BJ (cell line): ENCODE measurements at regions not wholly inside any gene's neighbourhood (a gene's known extent, or its start where the extent isn't known, plus 50 kb on each side); places are given as distances from the start of the nearest gene placed in this dataset.

Source experiments
- CTCF ChIA-PET: fragments of 350-600 bp; formaldehyde crosslinking; extraction: SDS; loops from one replicate; lab custom pipeline; 2021; ENCODE audit warnings: antibody characterized with exemption, inconsistent platforms; lab: Yijun Ruan, JAX
- POLR2A ChIA-PET: fragments of 300-600 bp; sonication (Branson Sonifier 250); formaldehyde crosslinking; extraction: SDS; loops from one replicate; lab custom pipeline; 2021; ENCODE audit warnings: antibody characterized with exemption; lab: Charles Lee
- DNase-seq: peaks from one replicate; pipeline ENCODE4 v3.0.0-alpha.2; 2011; ENCODE audit warnings: low read depth
- H3K27me3 ChIP-seq: 2 replicates; pipeline ENCODE4 v1.6.0; 2011; ENCODE audit warnings: low read length; ENCODE audit not compliant: control insufficient read depth, insufficient read depth
- H3K36me3 ChIP-seq: 2 replicates; pipeline ENCODE4 v1.5.1; 2011; ENCODE audit warnings: low read length; ENCODE audit not compliant: control insufficient read depth, insufficient read depth
- H3K4me3 ChIP-seq: 2 replicates; pipeline ENCODE4 v1.5.1; 2011; ENCODE audit warnings: low read depth, mild to moderate bottlenecking, control low read depth, low read length
- CTCF ChIP-seq: IDR thresholded peaks from 2 replicates; pipeline ENCODE4 v1.5.1; 2011; ENCODE audit warnings: low read depth, mild to moderate bottlenecking, control low read depth, inconsistent platforms, low read length, moderate library complexity; ENCODE audit not compliant: insufficient read depth

GRCh38 chr6:144730088-144730645 is 445.0 kb downstream of the UTRN start:
- Histone ChIP-seq H3K4me3 (no peak overlapping the region), H3K27me3 (no peaks in the 10 kb centered on the region), H3K36me3 (no peaks in the 10 kb centered on the region)
- DNase-seq, result no peak
- POLR2A ChIA-PET, result no interaction called here
- CTCF ChIA-PET, result interaction anchor here (0.6 kb wide), 1 partner anchor 798 kb away, joined by 3 read pairs; no protein-coding TSS in a partner anchor
- TF ChIP-seq CTCF, result no peak

GRCh38 chr6:144731229-144731628 is 446.1 kb downstream of the UTRN start:
- no peak for DNase-seq
- H3K27me3 ChIP-seq, result no peaks in the 10 kb centered on the region
- H3K4me3 ChIP-seq, result no peak overlapping the region
- no peaks in the 10 kb centered on the region for H3K36me3 ChIP-seq
- ChIA-PET POLR2A (no interaction called here), CTCF (no interaction called here)
- TF ChIP-seq CTCF, result no peak

GRCh38 chr6:144736763-144737162 is 451.6 kb downstream of the UTRN start:
- ChIA-PET POLR2A (no interaction called here), CTCF (interaction anchor here (1.0 kb wide), 1 partner anchor 119 kb away, joined by 3 read pairs; no protein-coding TSS in a partner anchor)
- DNase-seq, result no peak
- H3K36me3 ChIP-seq, result peaks cover 2% of the 10 kb centered on the region; the same call in 1 of the 2 replicates
- H3K4me3 ChIP-seq, result no peak overlapping the region
- H3K27me3 ChIP-seq, result no peaks in the 10 kb centered on the region
- TF ChIP-seq CTCF, result no peak

- ChIA-PET CTCF (interaction anchor here (1.0 kb wide), 1 partner anchor 41 kb away, joined by 3 read pairs; no protein-coding TSS in a partner anchor), POLR2A (no interaction called here)
- peaks cover 2% of the 10 kb centered on the region; the same call in 1 of the 2 replicates for H3K36me3 ChIP-seq
- TF ChIP-seq CTCF, result no peak
- H3K27me3 ChIP-seq, result no peaks in the 10 kb centered on the region
- H3K4me3 ChIP-seq, result no peak overlapping the region
- DNase-seq, result no peak
Measured at GRCh38 chr6:144737998-144738397, 452.9 kb downstream of the UTRN start.

GRCh38 chr6:144739873-144740272 is 454.7 kb downstream of the UTRN start:
- POLR2A ChIA-PET, result no interaction called here
- Histone ChIP-seq H3K4me3 (no peak overlapping the region), H3K36me3 (peaks cover 2% of the 10 kb centered on the region; the same call in 1 of the 2 replicates), H3K27me3 (no peaks in the 10 kb centered on the region)
- TF ChIP-seq CTCF, result no peak
- DNase-seq, result no peak
- CTCF ChIA-PET, result no interaction called here
